Stimulated activated CD4-positive, alpha-beta T cell treated with anti-CD3 and anti-CD28 coated beads, TNF-alpha, amount 100 ng/mL, for 24 hours (primary cell): ENCODE measurements at regions not wholly inside any gene's neighbourhood (a gene's known extent, or its start where the extent isn't known, plus 50 kb on each side); places are given as distances from the start of the nearest gene placed in this dataset.

Experiments
- DNase-seq, 3 experiments: peaks; one replicate each; pipeline ENCODE4 v3.0.0-alpha.2; 2020; ENCODE audit warnings: low read depth in 3 of 3

GRCh38 chr2:200054681-200055468 is 99.5 kb downstream of the MAIP1 start:
- no peak for DNase-seq

- no peak for DNase-seq
These were observed 100.7 kb downstream of the MAIP1 start for GRCh38 chr2:200056105-200056504.

GRCh38 chr2:200063155-200063554 is 107.8 kb downstream of the MAIP1 start:
- no peak for DNase-seq

GRCh38 chr2:200064879-200065278 is 109.5 kb downstream of the MAIP1 start:
- no peak for DNase-seq

GRCh38 chr2:200065477-200065876 is 110.1 kb downstream of the MAIP1 start:
- DNase-seq, result no peak

- DNase-seq, result no peak
These were observed 111.0 kb downstream of the MAIP1 start for GRCh38 chr2:200066417-200066816.

- no peak for DNase-seq
These were observed 113.3 kb downstream of the MAIP1 start for GRCh38 chr2:200068642-200069041.

- DNase-seq, result no peak
These were observed 121.8 kb downstream of the MAIP1 start for GRCh38 chr2:200077210-200077650.

- no peak for DNase-seq
These were observed 122.5 kb downstream of the MAIP1 start for GRCh38 chr2:200077838-200078237.

GRCh38 chr2:200079356-200079755 is 124.0 kb downstream of the MAIP1 start:
- DNase-seq, result no peak

- DNase-seq, result no peak
These were observed 125.9 kb downstream of the MAIP1 start for GRCh38 chr2:200081236-200081635.

GRCh38 chr2:200081811-200082210 is 126.4 kb downstream of the MAIP1 start:
- DNase-seq, result no peak

GRCh38 chr2:200084036-200084435 is 128.7 kb downstream of the MAIP1 start:
- no peak for DNase-seq

GRCh38 chr2:200086911-200087310 is 131.5 kb downstream of the MAIP1 start:
- no peak for DNase-seq

GRCh38 chr2:200087451-200087850 is 132.1 kb downstream of the MAIP1 start:
- DNase-seq, result no peak

GRCh38 chr2:200089040-200089755 is 133.8 kb downstream of the MAIP1 start:
- no peak for DNase-seq

- DNase-seq, result no peak
These were observed 134.4 kb downstream of the MAIP1 start for GRCh38 chr2:200089756-200090109.

GRCh38 chr2:200090683-200091082 is 135.3 kb downstream of the MAIP1 start:
- DNase-seq, result no peak

- DNase-seq, result no peak
These were observed 135.7 kb downstream of the MAIP1 start for GRCh38 chr2:200091126-200091525.

- DNase-seq, result no peak
These were observed 136.9 kb downstream of the MAIP1 start for GRCh38 chr2:200092235-200092634.

GRCh38 chr2:200095436-200095835 is 140.1 kb downstream of the MAIP1 start:
- DNase-seq, result no peak

GRCh38 chr2:200099256-200099655 is 143.9 kb downstream of the MAIP1 start:
- DNase-seq, result no peak

GRCh38 chr2:200100027-200100426 is 144.6 kb downstream of the MAIP1 start:
- no peak for DNase-seq
